ENCODE measurements at regions not wholly inside any gene's neighbourhood (a gene's known extent, or its start where the extent isn't known, plus 50 kb on each side); places are given as distances from the start of the nearest gene placed in this dataset.

- no peaks in the 10 kb centered on the region for H3K27me3 Mint-ChIP-seq
- no peaks in the 10 kb centered on the region for H3K36me3 Mint-ChIP-seq (ENCODE audit: low read depth)
- H3K9me3 Mint-ChIP-seq, result no peaks in the 10 kb centered on the region
- no peak for ATAC-seq (replicated peaks)
- no peaks in the 10 kb centered on the region for H3K4me1 Mint-ChIP-seq
- no peak overlapping the region for H3K27ac Mint-ChIP-seq
- no peak overlapping the region for H3K4me3 Mint-ChIP-seq
Measured at GRCh38 chr10:44196336-44196735, 188.6 kb downstream of the CXCL12 start.

GRCh38 chr10:44196008-44196320 is 188.9 kb downstream of the CXCL12 start:
- no peaks in the 10 kb centered on the region for H3K4me1 Mint-ChIP-seq
- peaks cover 2% of the 10 kb centered on the region for H3K9me3 Mint-ChIP-seq
- H3K36me3 Mint-ChIP-seq (ENCODE audit: low read depth), result no peaks in the 10 kb centered on the region

GRCh38 chr10:44195112-44196007 is 189.5 kb downstream of the CXCL12 start:
- Mint-ChIP-seq H3K27me3 (no peaks in the 10 kb centered on the region), H3K4me1 (no peaks in the 10 kb centered on the region), H3K27ac (no peak overlapping the region), H3K36me3 (ENCODE audit: low read depth) (no peaks in the 10 kb centered on the region), H3K4me3 (no peak overlapping the region), H3K9me3 (peaks cover 5% of the 10 kb centered on the region)
- no peak for ATAC-seq (replicated peaks)

More at GRCh38 chr10:44196008-44196320, 188.9 kb downstream of the CXCL12 start:
- no peak for ATAC-seq (replicated peaks)
- Mint-ChIP-seq H3K27ac (no peak overlapping the region), H3K4me3 (no peak overlapping the region), H3K27me3 (no peaks in the 10 kb centered on the region)

- Mint-ChIP-seq H3K4me3 (no peak overlapping the region), H3K27ac (no peak overlapping the region), H3K27me3 (no peaks in the 10 kb centered on the region), H3K4me1 (no peaks in the 10 kb centered on the region), H3K9me3 (peaks cover 5% of the 10 kb centered on the region), H3K36me3 (ENCODE audit: low read depth) (no peaks in the 10 kb centered on the region)
- ATAC-seq (replicated peaks), result no peak
Measured at GRCh38 chr10:44194435-44194834, 190.5 kb downstream of the CXCL12 start.

- ATAC-seq (replicated peaks), result no peak
- no peaks in the 10 kb centered on the region for H3K4me1 Mint-ChIP-seq
- no peaks in the 10 kb centered on the region for H3K27me3 Mint-ChIP-seq
- no peak overlapping the region for H3K4me3 Mint-ChIP-seq
- peaks cover 5% of the 10 kb centered on the region for H3K9me3 Mint-ChIP-seq
- H3K27ac Mint-ChIP-seq, result no peak overlapping the region
- no peaks in the 10 kb centered on the region for H3K36me3 Mint-ChIP-seq (ENCODE audit: low read depth)
Measured at GRCh38 chr10:44193567-44194220, 191.2 kb downstream of the CXCL12 start.

- Mint-ChIP-seq H3K27me3 (no peaks in the 10 kb centered on the region), H3K4me3 (no peak overlapping the region), H3K27ac (no peak overlapping the region), H3K36me3 (ENCODE audit: low read depth) (no peaks in the 10 kb centered on the region), H3K9me3 (peaks cover 5% of the 10 kb centered on the region), H3K4me1 (no peaks in the 10 kb centered on the region)
- ATAC-seq (replicated peaks), result no peak
Measured at GRCh38 chr10:44193166-44193565, 191.7 kb downstream of the CXCL12 start.

- Mint-ChIP-seq H3K27me3 (no peaks in the 10 kb centered on the region), H3K9me3 (peaks cover 5% of the 10 kb centered on the region), H3K36me3 (ENCODE audit: low read depth) (no peaks in the 10 kb centered on the region), H3K27ac (no peak overlapping the region), H3K4me1 (no peaks in the 10 kb centered on the region), H3K4me3 (no peak overlapping the region)
- no peak for ATAC-seq (replicated peaks)
Measured at GRCh38 chr10:44192435-44192834, 192.5 kb downstream of the CXCL12 start.

- no peaks in the 10 kb centered on the region for H3K36me3 Mint-ChIP-seq (ENCODE audit: low read depth)
- H3K9me3 Mint-ChIP-seq, result peaks cover 5% of the 10 kb centered on the region
- no peaks in the 10 kb centered on the region for H3K4me1 Mint-ChIP-seq
- no peak overlapping the region for H3K27ac Mint-ChIP-seq
- ATAC-seq (replicated peaks), result no peak
- no peak overlapping the region for H3K4me3 Mint-ChIP-seq
- H3K27me3 Mint-ChIP-seq, result peaks cover 3% of the 10 kb centered on the region
Measured at GRCh38 chr10:44190541-44190940, 194.4 kb downstream of the CXCL12 start.

GRCh38 chr10:44186821-44187220 is 198.1 kb downstream of the CXCL12 start:
- peaks cover 5% of the 10 kb centered on the region for H3K9me3 Mint-ChIP-seq
- peaks cover 11% of the 10 kb centered on the region for H3K27me3 Mint-ChIP-seq
- no peak overlapping the region for H3K4me3 Mint-ChIP-seq
- H3K27ac Mint-ChIP-seq, result no peak overlapping the region
- no peaks in the 10 kb centered on the region for H3K4me1 Mint-ChIP-seq
- no peak for ATAC-seq (replicated peaks)
- H3K36me3 Mint-ChIP-seq (ENCODE audit: low read depth), result no peaks in the 10 kb centered on the region

GRCh38 chr10:44186150-44186549 is 198.7 kb downstream of the CXCL12 start:
- H3K4me1 Mint-ChIP-seq, result no peaks in the 10 kb centered on the region
- no peak overlapping the region for H3K27ac Mint-ChIP-seq
- peaks cover 4% of the 10 kb centered on the region for H3K9me3 Mint-ChIP-seq
- H3K4me3 Mint-ChIP-seq, result no peak overlapping the region
- ATAC-seq (replicated peaks), result no peak
- H3K27me3 Mint-ChIP-seq, result peaks cover 11% of the 10 kb centered on the region
- H3K36me3 Mint-ChIP-seq (ENCODE audit: low read depth), result no peaks in the 10 kb centered on the region

- no peak overlapping the region for H3K27ac Mint-ChIP-seq
- no peak for ATAC-seq (replicated peaks)
Measured at GRCh38 chr10:44185315-44185666, 199.6 kb downstream of the CXCL12 start.

GRCh38 chr10:44184633-44185314 is 200.1 kb downstream of the CXCL12 start:
- no peak overlapping the region for H3K4me3 Mint-ChIP-seq
- no peaks in the 10 kb centered on the region for H3K9me3 Mint-ChIP-seq
- no peak overlapping the region for H3K27ac Mint-ChIP-seq
- no peaks in the 10 kb centered on the region for H3K36me3 Mint-ChIP-seq (ENCODE audit: low read depth)
- peaks cover 11% of the 10 kb centered on the region for H3K27me3 Mint-ChIP-seq
- no peaks in the 10 kb centered on the region for H3K4me1 Mint-ChIP-seq
- no peak for ATAC-seq (replicated peaks)

More at GRCh38 chr10:44185315-44185666, 199.6 kb downstream of the CXCL12 start:
- Mint-ChIP-seq H3K36me3 (ENCODE audit: low read depth) (no peaks in the 10 kb centered on the region), H3K27me3 (peaks cover 11% of the 10 kb centered on the region), H3K4me1 (no peaks in the 10 kb centered on the region), H3K4me3 (no peak overlapping the region), H3K9me3 (no peaks in the 10 kb centered on the region)

GRCh38 chr10:44183667-44184632 is 200.9 kb downstream of the CXCL12 start:
- Mint-ChIP-seq H3K4me3 (no peak overlapping the region), H3K27ac (no peak overlapping the region), H3K27me3 (peaks cover 14% of the 10 kb centered on the region)

GRCh38 chr10:44182909-44183308 is 202.0 kb downstream of the CXCL12 start:
- no peaks in the 10 kb centered on the region for H3K4me1 Mint-ChIP-seq

More at GRCh38 chr10:44183667-44184632, 200.9 kb downstream of the CXCL12 start:
- H3K4me1 Mint-ChIP-seq, result no peaks in the 10 kb centered on the region
- no peaks in the 10 kb centered on the region for H3K9me3 Mint-ChIP-seq
- no peaks in the 10 kb centered on the region for H3K36me3 Mint-ChIP-seq (ENCODE audit: low read depth)
- ATAC-seq (replicated peaks), result no peak

More at GRCh38 chr10:44182909-44183308, 202.0 kb downstream of the CXCL12 start:
- H3K36me3 Mint-ChIP-seq (ENCODE audit: low read depth), result no peaks in the 10 kb centered on the region
- no peak overlapping the region for H3K27ac Mint-ChIP-seq
- no peaks in the 10 kb centered on the region for H3K9me3 Mint-ChIP-seq
- H3K27me3 Mint-ChIP-seq, result peaks cover 14% of the 10 kb centered on the region
- no peak for ATAC-seq (replicated peaks)
- no peak overlapping the region for H3K4me3 Mint-ChIP-seq

All from activated T-helper 17 cell treated with anti-CD3 and anti-CD28 coated beads, Interleukin-2, amount 50 U/mL, for 72 hours (primary cell).